KMS-11 (cell line): ENCODE measurements at regions not wholly inside any gene's neighbourhood (a gene's known extent, or its start where the extent isn't known, plus 50 kb on each side); places are given as distances from the start of the nearest gene placed in this dataset.
"Not testable (repeated sequence)": the region's sequence is repeated elsewhere in the genome, so short reads cannot be mapped to it uniquely, and the experiment has no call there.

Source experiments
- H2AFZ ChIP-seq: fragments of 200-600 bp; sonication (generic); 2 replicates; pipeline ENCODE4 v1.6.1; 2016; ENCODE audit warnings: antibody characterized with exemption, mixed run types, low read depth
- H3K27ac ChIP-seq: fragments of 200-600 bp; sonication (generic); 2 replicates; pipeline ENCODE4 v1.6.1; 2016; ENCODE audit warnings: mild to moderate bottlenecking, mixed run types
- H3K27me3 ChIP-seq: fragments of 200-600 bp; sonication (generic); 2 replicates; pipeline ENCODE4 v1.6.1; 2017; ENCODE audit warnings: mild to moderate bottlenecking, low read depth, mixed run types, moderate library complexity; ENCODE audit not compliant: insufficient read depth
- H3K36me3 ChIP-seq: fragments of 200-600 bp; sonication (generic); 2 replicates; pipeline ENCODE4 v1.6.1; 2017; ENCODE audit warnings: mild to moderate bottlenecking, mixed run types; ENCODE audit not compliant: insufficient read depth
- H3K4me1 ChIP-seq: fragments of 200-600 bp; sonication (generic); 2 replicates; pipeline ENCODE4 v1.6.1; 2016; ENCODE audit warnings: mild to moderate bottlenecking, low read depth, mixed run types; ENCODE audit not compliant: poor library complexity, severe bottlenecking
- H3K4me2 ChIP-seq: fragments of 200-600 bp; sonication (generic); 2 replicates; pipeline ENCODE4 v1.7.0; 2016; ENCODE audit warnings: mild to moderate bottlenecking, mixed run types
- H3K4me3 ChIP-seq: fragments of 200-600 bp; sonication (generic); IDR thresholded peaks from 2 replicates; pipeline ENCODE4 v1.6.1; 2017; ENCODE audit warnings: low read depth, low read length, mixed read lengths; ENCODE audit not compliant: insufficient read depth
- H3K79me2 ChIP-seq: fragments of 200-600 bp; sonication (generic); 2 replicates; pipeline ENCODE4 v1.6.1; 2016; ENCODE audit warnings: low read depth, mixed run types; ENCODE audit not compliant: insufficient read depth
- H3K9ac ChIP-seq: fragments of 200-600 bp; sonication (generic); 2 replicates; pipeline ENCODE4 v1.6.1; 2016; ENCODE audit warnings: mild to moderate bottlenecking, mixed run types
- H4K20me1 ChIP-seq: fragments of 200-600 bp; sonication (generic); 2 replicates; pipeline ENCODE4 v1.6.1; 2016; ENCODE audit warnings: mild to moderate bottlenecking, mixed run types; ENCODE audit not compliant: insufficient read depth
- CTCF ChIP-seq: fragments of 200-600 bp; sonication (generic); conservative IDR thresholded peaks from 2 replicates; pipeline ENCODE4 v1.6.1; 2017; ENCODE audit warnings: low read depth, mild to moderate bottlenecking, antibody characterized with exemption, low read length, moderate library complexity, mixed read lengths

GRCh38 chr2:189312643-189313042 lies 128.6 kb upstream of the WDR75 start:
- H3K79me2 ChIP-seq, result no peaks in the 10 kb centered on the region
- H3K9ac ChIP-seq, result no peak overlapping the region
- no peak for TF ChIP-seq CTCF
- H3K4me1 ChIP-seq, result no peaks in the 10 kb centered on the region
- H3K4me3 ChIP-seq, result no peak overlapping the region
- H4K20me1 ChIP-seq, result no peaks in the 10 kb centered on the region
- H3K4me2 ChIP-seq, result no peak overlapping the region
- H2AFZ ChIP-seq, result no peak overlapping the region
- H3K27ac ChIP-seq, result no peak overlapping the region
- H3K27me3 ChIP-seq, result no peaks in the 10 kb centered on the region
- H3K36me3 ChIP-seq, result no peaks in the 10 kb centered on the region

DNA sequence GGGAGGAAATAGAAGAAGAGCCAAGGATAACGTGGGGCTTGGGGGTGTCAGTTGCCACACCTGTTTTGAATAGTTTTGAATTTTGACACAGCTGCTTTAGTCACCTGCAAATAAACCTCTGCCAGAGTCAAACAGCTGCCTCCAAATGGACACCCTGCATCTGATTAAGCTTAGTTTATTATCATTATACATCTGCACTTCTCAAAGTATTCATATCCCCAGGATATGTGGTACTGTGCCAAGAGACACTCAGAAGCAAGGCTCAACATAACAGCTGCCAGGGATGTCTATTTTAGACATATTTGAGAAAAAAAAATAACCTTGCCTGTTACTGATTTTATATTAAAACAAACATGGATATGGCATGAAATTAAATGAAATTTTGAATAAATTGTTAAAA lies 122.5 kb upstream of the WDR75 start:
- TF ChIP-seq CTCF, result no peak
- Histone ChIP-seq H3K36me3 (no peaks in the 10 kb centered on the region), H3K4me3 (no peak overlapping the region), H3K9ac (no peak overlapping the region), H3K4me1 (no peaks in the 10 kb centered on the region), H3K27me3 (no peaks in the 10 kb centered on the region), H3K79me2 (no peaks in the 10 kb centered on the region), H4K20me1 (no peaks in the 10 kb centered on the region), H2AFZ (no peak overlapping the region), H3K4me2 (no peak overlapping the region), H3K27ac (no peak overlapping the region)

GRCh38 chr2:189319424-189319823 lies 121.8 kb upstream of the WDR75 start:
- H4K20me1 ChIP-seq, H3K27ac ChIP-seq, H2AFZ ChIP-seq, H3K9ac ChIP-seq, H3K27me3 ChIP-seq, H3K36me3 ChIP-seq, H3K4me3 ChIP-seq, H3K4me1 ChIP-seq, H3K4me2 ChIP-seq, H3K79me2 ChIP-seq: not testable (repeated sequence)

DNA sequence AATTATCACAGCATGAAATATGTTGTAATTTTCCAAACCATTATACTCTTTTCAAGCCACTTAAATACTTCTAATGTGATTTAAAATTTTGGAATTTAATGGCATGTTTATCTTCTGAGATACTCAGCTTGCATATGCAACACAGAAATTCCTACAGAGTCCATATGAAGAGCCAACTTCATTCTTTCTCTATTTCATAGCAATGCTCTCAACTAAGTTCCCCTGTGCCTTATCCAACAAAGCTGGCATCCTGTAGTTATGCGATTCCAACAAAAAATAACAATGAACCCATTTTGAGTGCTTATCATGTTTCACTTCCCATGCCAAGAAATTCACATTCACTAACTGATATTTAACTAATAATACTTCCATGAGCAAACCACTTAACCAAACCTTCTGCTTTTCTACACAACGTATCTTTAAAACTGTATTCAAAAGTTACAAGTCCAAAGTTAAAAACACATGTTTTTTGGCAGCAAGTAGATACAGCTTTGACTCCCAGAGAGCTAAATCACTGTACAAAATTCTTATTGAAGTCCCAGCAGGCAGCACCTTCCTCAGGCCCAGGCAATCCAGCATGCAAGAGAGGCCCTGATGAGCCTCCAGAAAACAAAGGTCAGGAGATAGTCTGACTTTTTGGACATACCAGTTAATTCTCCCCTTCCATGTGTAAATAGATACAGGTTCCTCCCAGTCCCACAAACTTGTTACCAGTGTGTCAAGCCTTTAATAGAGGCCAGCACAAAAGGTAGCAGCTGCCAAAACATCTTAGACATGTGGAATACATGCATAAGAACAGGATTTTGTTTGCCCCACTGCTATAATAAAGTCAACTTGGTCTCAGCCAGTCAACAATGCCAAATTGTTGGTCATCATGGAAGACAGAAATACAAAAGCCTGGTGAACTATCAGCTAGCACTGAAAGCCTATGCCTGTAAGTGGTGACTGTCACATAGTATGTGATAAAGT lies 113.1 kb upstream of the WDR75 start:
- no peak for TF ChIP-seq CTCF
- Histone ChIP-seq H3K27me3 (no peaks in the 10 kb centered on the region), H4K20me1 (no peaks in the 10 kb centered on the region), H3K9ac (no peak overlapping the region), H3K4me1 (no peaks in the 10 kb centered on the region), H3K79me2 (no peaks in the 10 kb centered on the region), H3K4me2 (no peak overlapping the region), H3K4me3 (no peak overlapping the region), H3K36me3 (no peaks in the 10 kb centered on the region), H2AFZ (no peak overlapping the region), H3K27ac (no peak overlapping the region)

DNA sequence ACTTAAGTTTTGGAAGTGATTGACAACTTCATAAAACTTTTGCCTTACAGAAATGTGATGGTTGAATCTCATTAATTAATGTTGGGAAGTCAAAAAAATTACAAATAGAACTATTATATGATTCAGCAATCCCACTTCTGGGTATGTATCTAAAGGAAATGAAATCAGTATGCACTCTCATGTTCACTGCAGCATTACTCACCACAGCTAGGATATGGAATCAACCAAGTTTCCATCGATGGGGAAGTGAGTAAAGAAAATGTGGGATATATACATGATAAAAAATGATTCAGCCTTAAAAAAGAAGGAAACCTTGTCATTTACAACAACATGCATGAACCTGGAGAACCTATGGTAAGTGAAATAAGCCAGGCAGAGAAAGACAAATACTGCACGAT lies 112.4 kb upstream of the WDR75 start:
- Histone ChIP-seq H3K9ac (no peak overlapping the region), H3K4me1 (no peaks in the 10 kb centered on the region), H4K20me1 (no peaks in the 10 kb centered on the region), H3K4me2 (no peak overlapping the region), H3K27ac (no peak overlapping the region), H3K36me3 (no peaks in the 10 kb centered on the region), H3K27me3 (no peaks in the 10 kb centered on the region), H3K4me3 (no peak overlapping the region), H3K79me2 (no peaks in the 10 kb centered on the region), H2AFZ (no peak overlapping the region)
- no peak for TF ChIP-seq CTCF
